ENCODE measurements at regions not wholly inside any gene's neighbourhood (a gene's known extent, or its start where the extent isn't known, plus 50 kb on each side); places are given as distances from the start of the nearest gene placed in this dataset.

GRCh38 chr4:20178902-20179576 lies 72.7 kb upstream of the SLIT2 start:
- TF ChIP-seq SMC3 (IDR thresholded peaks at IDR 0.05; ENCODE audit: low read depth, low read length) = no peak
- no peak for TF ChIP-seq TCF12 (IDR thresholded peaks at IDR 0.05)
- TF ChIP-seq EP300 (IDR thresholded peaks at IDR 0.05; ENCODE audit: borderline replicate concordance in 1 of 2, low read depth in 1 of 2, low read length in 1 of 2) = no peak
- no peak for TF ChIP-seq CTCF (IDR thresholded peaks at IDR 0.05)
- TF ChIP-seq REST (IDR thresholded peaks at IDR 0.05; ENCODE audit: low read depth, low read length) = no peak
- TF ChIP-seq FOXM1 (IDR thresholded peaks at IDR 0.05; ENCODE audit: low read depth) = no peak
- TF ChIP-seq JUND (IDR thresholded peaks at IDR 0.05) = no peak
- TF ChIP-seq YY1 (IDR thresholded peaks at IDR 0.05; ENCODE audit: low read depth) = no peak
- TF ChIP-seq RAD21 (IDR thresholded peaks at IDR 0.05; ENCODE audit: low read length) = no peak
- no peak for TF ChIP-seq SIN3A (IDR thresholded peaks at IDR 0.05; ENCODE audit: borderline replicate concordance, low read depth, low read length)
- no peak for TF ChIP-seq NRF1 (IDR thresholded peaks at IDR 0.05; ENCODE audit: low read depth, low read length)
- no peak for TF ChIP-seq TAF1 (IDR thresholded peaks at IDR 0.05; ENCODE audit: borderline replicate concordance, low read depth, low read length)
- no peak for TF ChIP-seq FOXJ3 (CRISPR knock-in tag; IDR thresholded peaks at IDR 0.05)
- TF ChIP-seq POLR2AphosphoS5 (IDR thresholded peaks at IDR 0.05; ENCODE audit: low read depth, low read length) = no peak

All from SK-N-SH (cell line).